ENCODE measurements at regions not wholly inside any gene's neighbourhood (a gene's known extent, or its start where the extent isn't known, plus 50 kb on each side); places are given as distances from the start of the nearest gene placed in this dataset.

DNA sequence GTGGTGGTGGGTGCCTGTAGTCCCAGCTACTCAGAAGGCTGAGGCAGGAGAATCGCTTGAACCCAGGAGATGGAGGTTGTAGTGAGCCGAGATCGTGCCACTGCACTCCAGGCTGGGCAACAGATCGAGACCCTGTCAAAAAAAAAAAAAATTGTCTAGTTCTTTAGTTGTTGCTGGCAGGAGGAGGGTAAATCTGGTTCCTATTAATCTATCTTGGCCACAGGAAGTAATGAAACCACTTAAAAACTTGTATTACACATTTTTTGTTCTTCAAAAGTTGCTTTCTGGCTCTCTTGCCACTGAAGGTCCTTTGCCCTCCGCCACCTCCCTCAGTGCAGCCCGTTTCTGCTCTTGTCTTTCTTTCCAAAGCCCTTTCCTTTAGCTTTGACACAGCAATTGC lies 102.9 kb upstream of the ARSJ start:
- TF ChIP-seq, protein P1, sequence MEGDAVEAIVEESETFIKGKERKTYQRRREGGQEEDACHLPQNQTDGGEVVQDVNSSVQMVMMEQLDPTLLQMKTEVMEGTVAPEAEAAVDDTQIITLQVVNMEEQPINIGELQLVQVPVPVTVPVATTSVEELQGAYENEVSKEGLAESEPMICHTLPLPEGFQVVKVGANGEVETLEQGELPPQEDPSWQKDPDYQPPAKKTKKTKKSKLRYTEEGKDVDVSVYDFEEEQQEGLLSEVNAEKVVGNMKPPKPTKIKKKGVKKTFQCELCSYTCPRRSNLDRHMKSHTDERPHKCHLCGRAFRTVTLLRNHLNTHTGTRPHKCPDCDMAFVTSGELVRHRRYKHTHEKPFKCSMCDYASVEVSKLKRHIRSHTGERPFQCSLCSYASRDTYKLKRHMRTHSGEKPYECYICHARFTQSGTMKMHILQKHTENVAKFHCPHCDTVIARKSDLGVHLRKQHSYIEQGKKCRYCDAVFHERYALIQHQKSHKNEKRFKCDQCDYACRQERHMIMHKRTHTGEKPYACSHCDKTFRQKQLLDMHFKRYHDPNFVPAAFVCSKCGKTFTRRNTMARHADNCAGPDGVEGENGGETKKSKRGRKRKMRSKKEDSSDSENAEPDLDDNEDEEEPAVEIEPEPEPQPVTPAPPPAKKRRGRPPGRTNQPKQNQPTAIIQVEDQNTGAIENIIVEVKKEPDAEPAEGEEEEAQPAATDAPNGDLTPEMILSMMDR (IDR thresholded peaks at IDR 0.05) = no peak
- TF ChIP-seq POLR2A (IDR thresholded peaks at IDR 0.05) = no peak

All from upper lobe of left lung (tissue), 4 donors.